ENCODE measurements at regions not wholly inside any gene's neighbourhood (a gene's known extent, or its start where the extent isn't known, plus 50 kb on each side); places are given as distances from the start of the nearest gene placed in this dataset.
"Not testable (repeated sequence)": the region's sequence is repeated elsewhere in the genome, so short reads cannot be mapped to it uniquely, and the experiment has no call there.

GRCh38 chr7:125847692-125848091 is 918.1 kb upstream of the POT1 start:
- Mint-ChIP-seq H3K4me1 (no peaks in the 10 kb centered on the region), H3K4me3 (no peak overlapping the region), H3K27ac (no peak overlapping the region), H3K27me3 (no peaks in the 10 kb centered on the region), H3K36me3 (peaks cover 0 to 5% (median 0%) of the 10 kb centered on the region in 3 donors), H3K9me3 (peaks cover 0 to 37% (median 13%) of the 10 kb centered on the region in 9 donors)
- POLR2A ChIA-PET = no interaction called here
- ATAC-seq (no peak), DNase-seq (no peak)

DNA sequence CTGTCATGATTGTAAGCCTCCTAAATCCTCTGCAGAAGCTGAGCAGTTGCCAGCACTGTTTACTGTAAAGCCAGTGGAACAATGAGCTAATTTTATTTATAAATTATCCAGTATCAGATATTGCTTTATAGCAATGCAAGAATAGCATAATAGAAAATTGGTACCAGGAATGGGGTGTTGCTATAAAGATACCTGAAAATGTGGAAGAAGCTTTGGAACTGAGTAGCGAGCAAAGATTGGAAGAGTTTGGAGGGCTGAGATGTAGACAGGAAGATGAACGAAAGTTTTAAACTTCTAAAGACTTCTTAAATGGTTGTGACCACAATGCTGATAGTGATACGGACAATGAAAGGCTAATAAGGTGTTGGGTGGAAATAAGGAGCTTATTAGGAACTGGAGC is 917.4 kb upstream of the POT1 start:
- H3K4me1 Mint-ChIP-seq = no peaks in the 10 kb centered on the region

GRCh38 chr7:125845686-125846085 is 916.1 kb upstream of the POT1 start:
- DNase-seq = no peak
- Mint-ChIP-seq H3K27me3 (no peaks in the 10 kb centered on the region), H3K9me3 (peaks cover 2 to 35% (median 12%) of the 10 kb centered on the region in 9 donors), H3K4me1 (no peaks in the 10 kb centered on the region), H3K27ac (no peak overlapping the region), H3K4me3 (no peak overlapping the region), H3K36me3 (peaks cover 0 to 5% (median 0%) of the 10 kb centered on the region in 3 donors)
- no peak for ATAC-seq
- POLR2A ChIA-PET = no interaction called here

More for the DNA sequence above, 917.4 kb upstream of the POT1 start:
- POLR2A ChIA-PET = no interaction called here
- DNase-seq (no peak), ATAC-seq (no peak)
- Mint-ChIP-seq H3K27ac (no peak overlapping the region), H3K36me3 (peaks cover 0 to 5% (median 0%) of the 10 kb centered on the region in 3 donors), H3K4me3 (no peak overlapping the region), H3K9me3 (peaks cover 2 to 37% (median 11%) of the 10 kb centered on the region in 9 donors), H3K27me3 (no peaks in the 10 kb centered on the region)

- Mint-ChIP-seq H3K4me1 (no peaks in the 10 kb centered on the region), H3K9me3 (peaks cover 0 to 34% (median 12%) of the 10 kb centered on the region in 9 donors), H3K36me3 (peaks cover 0 to 6% (median 0%) of the 10 kb centered on the region in 3 donors), H3K27me3 (no peaks in the 10 kb centered on the region), H3K4me3 (no peak overlapping the region), H3K27ac (no peak overlapping the region)
- no peak for ATAC-seq
- DNase-seq = no peak
- POLR2A ChIA-PET = no interaction called here
These were observed 904.8 kb upstream of the POT1 start for GRCh38 chr7:125834421-125834820.

- DNase-seq = no peak
- H3K4me3 Mint-ChIP-seq = no peak overlapping the region
- POLR2A ChIA-PET = no interaction called here
- H3K27me3 Mint-ChIP-seq = no peaks in the 10 kb centered on the region
- H3K27ac Mint-ChIP-seq = no peak overlapping the region
- no peak for ATAC-seq
- H3K36me3 Mint-ChIP-seq = peaks cover 0 to 7% (median 0%) of the 10 kb centered on the region in 3 donors
- H3K9me3 Mint-ChIP-seq = peaks cover 0 to 40% (median 15%) of the 10 kb centered on the region in 9 donors
- H3K4me1 Mint-ChIP-seq = no peaks in the 10 kb centered on the region
These were observed 904.2 kb upstream of the POT1 start for GRCh38 chr7:125833839-125834238.

DNA sequence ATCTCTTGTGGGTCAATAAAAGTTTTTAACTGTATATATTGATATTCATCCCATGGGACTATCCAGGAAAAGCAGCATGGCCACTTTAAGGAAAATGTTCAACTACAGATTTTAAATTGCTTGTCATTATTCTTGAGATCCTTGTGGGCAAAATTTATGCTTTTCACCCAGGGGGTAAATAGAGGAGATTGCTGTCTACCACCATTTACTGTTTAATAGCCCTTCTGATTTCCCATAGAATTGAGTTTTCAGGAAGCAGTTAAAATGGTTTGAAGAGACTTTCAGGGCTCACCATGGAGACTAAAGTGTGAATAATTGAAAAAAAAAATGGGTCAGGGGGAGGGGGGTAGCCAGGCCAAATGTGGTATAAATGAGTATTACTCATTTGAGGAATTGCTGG is 901.1 kb upstream of the POT1 start:
- POLR2A ChIA-PET = no interaction called here
- Mint-ChIP-seq H3K4me3 (no peak overlapping the region), H3K4me1 (no peaks in the 10 kb centered on the region), H3K27me3 (no peaks in the 10 kb centered on the region), H3K9me3 (peaks cover 0 to 55% (median 24%) of the 10 kb centered on the region in 9 donors), H3K27ac (no peak overlapping the region), H3K36me3 (peaks cover 0 to 7% (median 0%) of the 10 kb centered on the region in 3 donors)
- ATAC-seq = no peak
- no peak for DNase-seq

- Mint-ChIP-seq H3K27me3 (no peaks in the 10 kb centered on the region), H3K4me1 (no peaks in the 10 kb centered on the region), H3K4me3 (no peak overlapping the region), H3K27ac (no peak overlapping the region), H3K36me3 (peaks cover 0 to 7% (median 0%) of the 10 kb centered on the region in 3 donors), H3K9me3 (peaks cover 2 to 50% (median 19%) of the 10 kb centered on the region in 9 donors)
- ATAC-seq (no peak), DNase-seq (no peak)
- POLR2A ChIA-PET = no interaction called here
These were observed 898.6 kb upstream of the POT1 start for GRCh38 chr7:125828153-125828700.

DNA sequence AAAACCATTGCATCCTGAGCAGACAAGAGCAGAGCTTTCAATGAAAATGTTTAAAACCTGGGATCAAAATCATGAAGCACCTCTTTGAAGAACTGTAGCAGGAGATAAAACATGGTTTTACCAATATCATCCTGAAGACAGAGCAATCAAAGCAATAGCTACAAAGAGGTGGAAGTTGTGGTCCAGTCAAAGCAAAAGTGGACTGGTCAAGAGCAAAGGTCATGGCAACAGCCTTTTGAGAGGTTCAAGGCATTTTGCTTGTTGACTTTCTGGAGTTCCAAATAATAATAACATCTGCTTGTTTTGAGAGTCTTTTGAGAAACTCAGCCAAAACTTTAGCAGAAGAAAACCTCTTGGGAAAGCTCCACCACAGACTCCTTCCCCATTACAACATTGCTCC is 893.9 kb upstream of the POT1 start:
- no peak overlapping the region for H3K27ac Mint-ChIP-seq
- ATAC-seq = no peak
- H3K27me3 Mint-ChIP-seq = no peaks in the 10 kb centered on the region
- H3K36me3 Mint-ChIP-seq = no peaks in the 10 kb centered on the region
- POLR2A ChIA-PET = no interaction called here
- H3K4me3 Mint-ChIP-seq = no peak overlapping the region
- peaks cover 2 to 22% (median 9%) of the 10 kb centered on the region in 9 donors for H3K9me3 Mint-ChIP-seq
- DNase-seq = no peak
- no peaks in the 10 kb centered on the region for H3K4me1 Mint-ChIP-seq

- no peaks in the 10 kb centered on the region for H3K36me3 Mint-ChIP-seq
- no peak for DNase-seq
- H3K9me3 Mint-ChIP-seq = peaks cover 0 to 10% (median 3%) of the 10 kb centered on the region in 9 donors
- no peaks in the 10 kb centered on the region for H3K27me3 Mint-ChIP-seq
- H3K4me3 Mint-ChIP-seq = no peak overlapping the region
- POLR2A ChIA-PET = no interaction called here
- no peak overlapping the region for H3K27ac Mint-ChIP-seq
- no peak for ATAC-seq
- no peaks in the 10 kb centered on the region for H3K4me1 Mint-ChIP-seq
These were observed 890.9 kb upstream of the POT1 start for GRCh38 chr7:125820495-125820894.

DNA sequence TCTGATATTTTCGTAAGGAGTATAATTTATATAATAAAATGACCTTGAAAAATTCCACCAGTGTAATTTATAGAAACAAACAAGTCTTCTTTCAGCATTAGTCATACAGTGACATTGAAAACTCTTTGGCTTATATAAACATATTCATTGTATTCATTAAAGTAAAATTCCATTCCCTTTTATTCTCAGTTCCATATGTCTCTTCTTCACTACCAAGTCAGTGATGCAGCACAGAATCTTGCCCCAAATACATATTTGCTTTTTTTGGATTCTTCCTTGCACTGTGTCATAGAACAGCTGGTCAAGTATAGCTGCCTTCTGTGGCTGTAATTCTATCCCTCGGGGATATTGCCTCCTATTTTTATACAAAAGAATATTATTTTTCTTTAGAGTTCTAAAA is 884.5 kb upstream of the POT1 start:
- peaks cover 0 to 14% (median 0%) of the 10 kb centered on the region in 9 donors for H3K9me3 Mint-ChIP-seq
- no peak overlapping the region for H3K4me3 Mint-ChIP-seq
- POLR2A ChIA-PET = no interaction called here
- ATAC-seq = no peak
- H3K36me3 Mint-ChIP-seq = no peaks in the 10 kb centered on the region
- H3K27me3 Mint-ChIP-seq = no peaks in the 10 kb centered on the region
- H3K4me1 Mint-ChIP-seq = no peaks in the 10 kb centered on the region
- DNase-seq = no peak
- no peak overlapping the region for H3K27ac Mint-ChIP-seq

DNA sequence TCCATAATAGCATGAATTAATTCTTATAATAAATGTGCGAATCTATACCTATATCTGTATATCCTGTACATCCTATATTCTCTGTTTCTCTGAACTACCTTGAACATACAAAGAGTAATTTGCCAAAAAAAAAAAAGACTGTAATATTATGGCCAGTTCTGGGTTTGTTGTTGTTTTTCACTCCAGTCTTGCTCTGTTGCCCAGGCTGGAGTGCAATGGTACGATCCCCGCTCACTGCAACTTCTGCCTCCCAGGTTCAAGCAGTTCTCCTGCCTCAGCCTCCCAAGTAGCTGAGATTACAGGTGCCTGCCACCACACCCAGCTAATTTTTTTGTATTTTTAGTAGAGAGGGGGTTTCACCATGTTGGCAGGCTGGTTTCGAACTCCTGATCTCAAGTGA is 876.9 kb upstream of the POT1 start:
- H3K4me1 Mint-ChIP-seq, H3K4me3 Mint-ChIP-seq, H3K27ac Mint-ChIP-seq, DNase-seq, H3K36me3 Mint-ChIP-seq, H3K27me3 Mint-ChIP-seq, POLR2A ChIA-PET, ATAC-seq: not testable (repeated sequence)
- H3K9me3 Mint-ChIP-seq = peaks cover 0 to 16% (median 7%) of the 10 kb centered on the region in 9 donors

DNA sequence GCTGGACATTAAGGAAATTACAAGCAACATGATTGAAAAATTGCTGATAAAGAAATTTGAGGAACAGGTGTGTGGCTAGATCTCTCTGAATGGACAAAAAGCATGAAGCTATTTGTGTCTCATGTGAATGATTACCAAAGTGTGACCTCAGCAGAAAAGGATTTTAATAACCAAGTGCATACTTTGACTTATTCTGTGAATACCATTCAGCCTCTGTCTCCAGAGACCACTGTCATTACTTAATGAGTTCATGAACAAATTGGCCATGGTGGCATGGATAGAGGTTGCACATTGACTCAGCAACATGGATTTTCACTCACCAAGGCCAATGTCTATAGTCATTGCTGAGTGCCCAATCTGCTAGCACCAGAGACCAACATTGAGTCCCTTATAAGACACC is 874.6 kb upstream of the POT1 start:
- peaks cover 0 to 16% (median 5%) of the 10 kb centered on the region in 9 donors for H3K9me3 Mint-ChIP-seq

DNA sequence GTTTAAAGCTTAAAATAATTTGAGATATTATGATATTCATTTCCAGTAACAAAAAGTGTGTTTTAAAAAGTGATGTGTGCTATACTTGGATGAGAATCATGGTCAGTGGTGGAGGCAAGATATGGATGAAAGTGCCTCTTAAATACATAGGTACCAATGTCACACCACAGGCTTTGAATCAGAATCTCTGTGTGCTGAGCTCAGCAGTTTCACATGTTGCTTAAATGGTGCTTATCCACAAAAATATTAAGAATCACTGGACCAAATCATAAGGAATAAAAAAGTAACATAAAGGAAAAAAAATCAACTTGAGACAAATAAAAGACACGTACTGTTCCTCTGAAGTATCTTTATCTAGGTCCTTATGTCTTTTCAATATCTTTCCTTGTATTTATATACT is 850.5 kb upstream of the POT1 start:
- peaks cover 0 to 24% (median 6%) of the 10 kb centered on the region in 9 donors for H3K9me3 Mint-ChIP-seq
- no peaks in the 10 kb centered on the region for H3K27me3 Mint-ChIP-seq
- DNase-seq (no peak), ATAC-seq (no peak)
- H3K4me1 Mint-ChIP-seq = no peaks in the 10 kb centered on the region
- H3K27ac Mint-ChIP-seq = no peak overlapping the region
- no peak overlapping the region for H3K4me3 Mint-ChIP-seq
- POLR2A ChIA-PET = no interaction called here
- no peaks in the 10 kb centered on the region for H3K36me3 Mint-ChIP-seq

More for the DNA sequence above, 874.6 kb upstream of the POT1 start:
- DNase-seq (no peak), ATAC-seq (no peak)
- H3K36me3 Mint-ChIP-seq = no peaks in the 10 kb centered on the region
- POLR2A ChIA-PET = no interaction called here
- H3K27me3 Mint-ChIP-seq = no peaks in the 10 kb centered on the region
- no peak overlapping the region for H3K4me3 Mint-ChIP-seq
- H3K27ac Mint-ChIP-seq = no peak overlapping the region
- no peaks in the 10 kb centered on the region for H3K4me1 Mint-ChIP-seq

GRCh38 chr7:125775317-125775716 is 845.7 kb upstream of the POT1 start:
- Mint-ChIP-seq H3K27me3 (no peaks in the 10 kb centered on the region), H3K9me3 (peaks cover 0 to 17% (median 3%) of the 10 kb centered on the region in 9 donors), H3K27ac (no peak overlapping the region), H3K4me3 (no peak overlapping the region), H3K4me1 (no peaks in the 10 kb centered on the region), H3K36me3 (no peaks in the 10 kb centered on the region)
- ATAC-seq = no peak
- DNase-seq = no peak
- POLR2A ChIA-PET = no interaction called here

Measured in naive thymus-derived CD8-positive, alpha-beta T cell (primary cell).